ENCODE measurements at regions not wholly inside any gene's neighbourhood (a gene's known extent, or its start where the extent isn't known, plus 50 kb on each side); places are given as distances from the start of the nearest gene placed in this dataset.

DNA sequence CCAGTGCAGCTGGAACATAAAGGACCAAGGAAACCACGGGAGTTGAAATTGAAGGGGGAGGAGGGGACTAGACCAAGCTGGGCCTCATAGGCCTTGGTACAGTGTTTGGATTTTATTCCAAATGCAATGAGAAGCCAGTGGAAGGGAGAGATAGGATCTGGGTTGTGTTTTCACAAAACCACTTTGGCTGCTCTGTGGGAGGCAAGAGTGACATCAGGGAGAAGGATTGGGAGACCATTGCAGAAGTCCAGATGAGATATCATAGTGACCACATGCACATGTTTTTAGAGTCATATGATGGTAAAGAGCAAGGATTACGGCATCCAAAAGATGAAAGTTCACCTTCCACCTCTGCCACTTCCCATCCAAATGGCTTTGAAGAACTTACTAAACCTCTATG lies 210.2 kb downstream of the PAX3 start:
- H3K9ac ChIP-seq (ENCODE audit: low read depth, low read length) = no peak overlapping the region
- no peaks in the 10 kb centered on the region for H3K9me3 ChIP-seq (ENCODE audit: control insufficient read depth, insufficient read depth, low read length)
- no peaks in the 10 kb centered on the region for H3K36me3 ChIP-seq (ENCODE audit: insufficient read depth, low read length)
- no peaks in the 10 kb centered on the region for H3K4me1 ChIP-seq (ENCODE audit: insufficient read depth, low read length)

DNA sequence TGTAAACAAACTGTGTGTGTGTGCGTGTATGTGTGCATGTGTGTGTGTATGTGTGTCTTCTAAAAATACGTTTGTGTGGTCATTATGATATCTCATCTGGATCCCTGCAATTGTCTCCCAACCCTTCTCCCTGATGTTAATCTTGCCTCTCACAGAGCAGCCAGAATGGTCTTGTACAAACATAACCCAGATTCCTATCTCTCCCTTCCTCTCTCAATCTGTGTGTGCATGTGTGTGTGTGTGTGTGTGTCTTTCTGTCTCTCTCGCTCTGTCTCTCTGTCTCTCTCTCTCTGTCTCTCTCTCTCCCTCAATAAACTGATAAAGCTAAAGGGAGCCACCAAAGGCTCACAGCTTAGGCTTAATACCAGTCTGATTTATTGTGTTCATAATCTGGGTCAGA lies 210.8 kb downstream of the PAX3 start:
- Histone ChIP-seq H3K9ac (ENCODE audit: low read depth, low read length) (no peak overlapping the region), H3K36me3 (ENCODE audit: insufficient read depth, low read length) (no peaks in the 10 kb centered on the region), H3K4me1 (ENCODE audit: insufficient read depth, low read length) (no peaks in the 10 kb centered on the region), H3K9me3 (ENCODE audit: control insufficient read depth, insufficient read depth, low read length) (no peaks in the 10 kb centered on the region)

DNA sequence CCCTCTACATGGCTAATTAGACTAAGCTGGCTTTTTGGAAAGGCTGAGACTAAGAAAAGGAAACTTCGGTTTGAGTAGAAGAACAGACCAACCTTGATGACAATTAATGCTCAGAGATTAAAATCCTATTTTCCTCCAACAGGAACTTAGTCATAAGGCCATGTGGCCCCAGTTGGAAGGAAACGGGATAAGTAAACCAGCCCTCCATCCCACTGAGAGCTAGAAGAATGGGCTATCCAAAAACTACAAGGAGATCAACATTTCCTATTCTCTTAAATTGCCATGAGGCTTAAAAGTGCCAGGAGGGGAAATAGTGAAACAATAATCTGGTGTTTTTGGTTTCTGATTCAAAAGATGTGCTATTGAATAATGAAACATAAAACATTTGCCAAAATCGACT lies 216.6 kb downstream of the PAX3 start:
- no peaks in the 10 kb centered on the region for H3K4me1 ChIP-seq (ENCODE audit: insufficient read depth, low read length)
- H3K9me3 ChIP-seq (ENCODE audit: control insufficient read depth, insufficient read depth, low read length) = no peaks in the 10 kb centered on the region
- no peak overlapping the region for H3K9ac ChIP-seq (ENCODE audit: low read depth, low read length)
- H3K36me3 ChIP-seq (ENCODE audit: insufficient read depth, low read length) = no peaks in the 10 kb centered on the region

DNA sequence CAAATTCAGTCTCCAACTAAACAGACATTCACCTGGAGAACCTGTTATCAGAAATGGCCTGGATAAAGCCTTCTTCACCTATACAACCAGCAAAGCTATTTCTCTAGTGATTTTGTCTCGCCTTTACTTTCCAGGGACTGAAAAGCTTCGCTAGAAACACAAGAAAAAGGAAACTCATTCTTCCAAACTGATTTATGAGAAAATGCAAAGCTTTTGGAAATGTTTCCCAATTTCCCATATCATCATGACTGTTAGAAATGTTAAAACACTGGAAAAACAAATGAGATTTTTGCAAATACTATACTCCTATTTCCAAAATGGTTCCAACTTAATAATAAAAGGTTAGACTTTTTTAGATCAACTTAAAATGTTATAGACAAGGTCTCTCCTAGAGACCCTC lies 218.7 kb downstream of the PAX3 start:
- no peak overlapping the region for H3K9ac ChIP-seq (ENCODE audit: low read depth, low read length)
- no peaks in the 10 kb centered on the region for H3K9me3 ChIP-seq (ENCODE audit: control insufficient read depth, insufficient read depth, low read length)
- no peaks in the 10 kb centered on the region for H3K36me3 ChIP-seq (ENCODE audit: insufficient read depth, low read length)
- no peaks in the 10 kb centered on the region for H3K4me1 ChIP-seq (ENCODE audit: insufficient read depth, low read length)

DNA sequence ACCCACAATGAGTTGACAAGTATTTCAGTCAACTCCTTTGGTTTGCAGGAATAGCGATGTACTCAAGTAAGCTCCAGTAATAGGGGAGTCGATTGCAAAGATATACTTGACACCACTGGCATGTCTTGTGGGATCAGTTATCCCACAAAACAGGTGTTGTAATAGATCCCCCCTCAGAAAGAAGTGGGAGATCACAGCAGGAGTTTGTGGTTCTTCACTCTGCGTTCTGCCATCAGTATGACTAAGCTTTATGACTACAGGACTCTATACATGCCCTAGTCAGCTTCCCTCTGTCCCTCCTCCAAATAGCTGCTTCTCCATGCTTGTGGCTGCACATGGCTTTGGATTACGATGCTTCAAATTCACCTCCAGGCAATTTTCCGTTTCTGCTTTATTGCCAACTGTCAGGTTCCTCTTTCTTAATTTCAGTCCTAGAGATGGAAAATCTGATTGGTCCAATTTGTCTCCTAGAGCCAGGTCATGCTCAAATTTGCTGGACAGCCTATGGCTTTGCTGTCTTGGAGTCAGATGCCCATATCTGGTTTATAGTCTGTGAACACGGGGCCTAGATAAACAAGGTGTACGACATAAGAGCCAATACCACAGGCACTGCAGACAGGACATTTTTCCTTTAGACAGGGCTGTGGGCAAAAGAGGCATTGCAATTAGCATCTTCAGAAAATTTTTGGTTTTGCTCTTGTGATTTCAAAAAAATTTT lies 221.7 kb downstream of the PAX3 start:
- no peaks in the 10 kb centered on the region for H3K36me3 ChIP-seq (ENCODE audit: insufficient read depth, low read length)
- H3K4me1 ChIP-seq (ENCODE audit: insufficient read depth, low read length) = peaks cover 7% of the 10 kb centered on the region; the same call in 1 of the 2 replicates
- no peaks in the 10 kb centered on the region for H3K9me3 ChIP-seq (ENCODE audit: control insufficient read depth, insufficient read depth, low read length)
- H3K9ac ChIP-seq (ENCODE audit: low read depth, low read length) = no peak overlapping the region

DNA sequence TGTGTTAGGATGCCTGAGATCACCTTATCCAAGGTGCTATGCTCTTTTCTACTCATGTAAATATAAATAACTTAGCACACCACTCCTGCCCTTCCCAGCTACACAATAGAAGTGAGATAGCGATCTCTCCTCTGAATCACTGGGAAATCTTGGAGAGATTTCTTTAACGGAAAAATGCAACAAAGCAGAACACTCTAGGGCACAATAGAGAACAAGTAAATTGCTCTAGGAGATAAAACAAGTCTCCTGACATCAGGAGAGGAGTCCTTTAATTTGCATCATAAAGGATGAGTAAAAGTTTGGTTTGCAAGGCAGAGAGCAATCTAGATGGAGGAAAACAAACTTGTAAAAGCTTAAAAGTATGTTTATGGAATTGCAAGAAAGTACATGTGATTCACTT lies 224.1 kb downstream of the PAX3 start:
- no peak overlapping the region for H3K9ac ChIP-seq (ENCODE audit: low read depth, low read length)
- H3K4me1 ChIP-seq (ENCODE audit: insufficient read depth, low read length) = peaks cover 7% of the 10 kb centered on the region; the same call in 1 of the 2 replicates
- no peaks in the 10 kb centered on the region; the same call in 1 of the 2 replicates for H3K9me3 ChIP-seq (ENCODE audit: control insufficient read depth, insufficient read depth, low read length)
- H3K36me3 ChIP-seq (ENCODE audit: insufficient read depth, low read length) = no peaks in the 10 kb centered on the region

DNA sequence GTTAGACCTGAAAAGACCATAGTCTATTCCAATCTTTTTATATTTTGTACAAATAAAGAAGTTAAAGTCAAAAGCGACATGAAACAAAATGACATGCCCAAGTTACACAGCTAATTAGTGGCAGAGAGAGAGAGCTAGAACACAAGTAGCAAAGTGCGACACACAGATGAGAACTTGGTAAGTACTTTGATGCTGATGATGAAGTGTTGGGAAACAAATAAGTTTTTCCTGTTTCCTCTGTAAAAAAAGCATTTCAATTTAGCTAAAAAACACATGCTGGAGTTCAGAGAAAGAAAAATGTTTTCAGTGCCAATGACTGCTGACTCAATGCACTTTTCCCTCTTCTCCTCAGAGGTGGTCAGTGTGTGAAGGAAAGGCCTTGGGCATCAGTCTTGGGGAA lies 226.9 kb downstream of the PAX3 start:
- H3K36me3 ChIP-seq (ENCODE audit: insufficient read depth, low read length) = no peaks in the 10 kb centered on the region
- peaks cover 4% of the 10 kb centered on the region for H3K9me3 ChIP-seq (ENCODE audit: control insufficient read depth, insufficient read depth, low read length)
- H3K9ac ChIP-seq (ENCODE audit: low read depth, low read length) = no peak overlapping the region
- peaks cover 7% of the 10 kb centered on the region; the same call in 1 of the 2 replicates for H3K4me1 ChIP-seq (ENCODE audit: insufficient read depth, low read length)

DNA sequence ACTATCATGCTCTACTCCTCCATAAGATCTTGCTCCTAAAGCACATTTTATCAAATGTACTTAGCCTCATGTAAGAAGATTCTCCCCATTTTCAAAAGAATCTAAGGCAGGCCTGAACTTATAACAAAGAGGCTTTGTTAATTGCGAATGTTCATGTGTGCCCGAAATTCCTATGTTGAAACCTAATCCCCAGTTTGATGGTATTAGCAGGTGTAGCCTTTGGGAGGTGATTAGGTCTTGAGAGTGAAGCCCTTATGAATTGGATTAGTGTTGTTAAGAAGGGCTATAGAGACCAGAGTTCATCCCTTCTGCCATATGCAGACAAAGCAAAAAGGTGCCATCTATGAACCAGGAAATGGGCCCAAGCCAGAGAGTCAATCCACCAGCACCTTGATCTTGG lies 234.5 kb downstream of the PAX3 start:
- Histone ChIP-seq H3K9me3 (ENCODE audit: control insufficient read depth, insufficient read depth, low read length) (peaks cover 4% of the 10 kb centered on the region), H3K36me3 (ENCODE audit: insufficient read depth, low read length) (no peaks in the 10 kb centered on the region), H3K9ac (ENCODE audit: low read depth, low read length) (no peak overlapping the region), H3K4me1 (ENCODE audit: insufficient read depth, low read length) (no peaks in the 10 kb centered on the region)

DNA sequence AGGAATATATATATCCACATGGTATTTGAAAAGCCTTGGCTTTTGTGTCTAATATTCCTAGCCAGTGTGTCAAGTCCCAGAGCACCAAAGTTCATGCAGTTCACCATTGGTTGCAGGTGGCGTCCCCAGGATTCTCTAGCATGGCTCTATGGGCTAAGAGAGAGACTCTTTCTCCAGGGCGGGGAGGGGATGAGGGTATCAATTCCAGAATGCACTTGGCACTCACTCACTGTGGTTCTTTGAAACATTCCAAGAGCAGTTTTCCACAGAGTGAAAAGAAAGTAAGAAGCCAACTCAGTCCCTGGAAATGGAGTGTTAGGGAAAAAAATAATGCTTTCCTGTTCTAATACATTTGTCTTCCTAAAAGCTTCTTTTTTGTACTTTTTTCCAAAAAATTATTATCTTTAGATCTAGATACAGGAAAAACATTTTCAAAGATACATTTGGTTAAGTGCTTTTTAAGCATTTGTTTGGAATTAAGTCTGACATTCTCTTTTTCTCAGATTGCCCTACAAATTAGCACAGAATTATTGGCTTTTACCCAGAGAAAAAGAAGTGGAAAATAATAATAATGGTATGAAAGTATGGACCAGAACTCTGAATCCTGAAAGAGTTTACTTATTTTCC lies 239.9 kb downstream of the PAX3 start:
- H3K4me1 ChIP-seq (ENCODE audit: insufficient read depth, low read length) = no peaks in the 10 kb centered on the region
- H3K9me3 ChIP-seq (ENCODE audit: control insufficient read depth, insufficient read depth, low read length) = no peaks in the 10 kb centered on the region
- H3K9ac ChIP-seq (ENCODE audit: low read depth, low read length) = no peak overlapping the region
- H3K36me3 ChIP-seq (ENCODE audit: insufficient read depth, low read length) = no peaks in the 10 kb centered on the region

DNA sequence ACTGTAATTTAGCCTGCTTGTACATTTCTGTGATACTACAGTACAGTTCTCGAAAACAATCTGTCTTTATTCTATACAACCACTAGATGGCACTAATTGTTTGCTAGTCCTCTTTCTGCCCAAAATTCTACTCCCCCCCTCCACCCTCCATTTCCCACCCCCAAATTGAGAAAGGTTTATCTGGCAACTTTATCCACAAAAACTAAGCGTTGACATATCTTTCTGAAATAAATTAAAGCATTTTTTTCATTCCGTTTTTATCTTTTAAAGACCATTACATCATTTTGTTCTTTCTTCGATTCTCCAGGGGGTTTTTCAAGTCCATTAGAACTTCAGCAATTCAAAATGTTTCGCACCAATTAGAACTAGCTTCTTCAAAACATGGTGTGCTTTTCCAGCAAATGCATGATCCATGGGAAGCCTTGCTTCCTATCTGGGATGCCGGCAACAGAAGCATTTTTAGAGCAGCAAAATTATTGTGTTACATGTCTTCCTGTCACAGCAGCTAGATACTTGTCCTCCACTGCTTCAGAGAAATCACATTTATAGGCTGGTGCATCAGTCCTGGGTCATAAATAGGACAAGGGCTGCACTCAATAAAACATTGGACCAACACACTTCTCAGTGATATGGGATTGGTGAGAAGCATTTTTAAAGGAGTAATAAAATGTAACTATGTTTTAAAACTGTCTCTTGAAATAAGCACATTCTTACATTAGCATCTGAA lies 241.3 kb downstream of the PAX3 start:
- Histone ChIP-seq H3K4me1 (ENCODE audit: insufficient read depth, low read length) (peaks cover 6% of the 10 kb centered on the region; the same call in 1 of the 2 replicates), H3K36me3 (ENCODE audit: insufficient read depth, low read length) (no peaks in the 10 kb centered on the region), H3K9ac (ENCODE audit: low read depth, low read length) (no peak overlapping the region), H3K9me3 (ENCODE audit: control insufficient read depth, insufficient read depth, low read length) (no peaks in the 10 kb centered on the region)

DNA sequence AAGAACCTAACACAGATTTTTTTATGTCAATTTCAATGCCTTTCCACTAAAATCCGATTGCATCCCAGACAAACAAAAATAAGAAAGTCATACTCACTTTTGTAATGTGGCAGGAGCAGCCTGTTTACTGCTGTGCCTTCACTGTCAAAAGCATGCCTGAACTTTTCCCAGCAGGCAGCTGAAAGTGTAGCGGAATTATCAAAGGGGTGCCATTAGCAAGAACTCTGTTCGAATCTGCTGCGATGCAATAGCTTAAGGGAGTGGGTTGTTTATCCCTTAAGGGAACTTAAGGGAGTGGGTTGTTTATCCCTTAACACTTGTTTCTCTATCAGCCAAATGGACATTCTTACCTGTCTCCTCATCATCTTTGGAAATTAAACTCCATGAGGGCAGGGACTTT lies 243.5 kb downstream of the PAX3 start:
- Histone ChIP-seq H3K9me3 (ENCODE audit: control insufficient read depth, insufficient read depth, low read length) (no peaks in the 10 kb centered on the region), H3K36me3 (ENCODE audit: insufficient read depth, low read length) (no peaks in the 10 kb centered on the region), H3K9ac (ENCODE audit: low read depth, low read length) (no peak overlapping the region)

DNA sequence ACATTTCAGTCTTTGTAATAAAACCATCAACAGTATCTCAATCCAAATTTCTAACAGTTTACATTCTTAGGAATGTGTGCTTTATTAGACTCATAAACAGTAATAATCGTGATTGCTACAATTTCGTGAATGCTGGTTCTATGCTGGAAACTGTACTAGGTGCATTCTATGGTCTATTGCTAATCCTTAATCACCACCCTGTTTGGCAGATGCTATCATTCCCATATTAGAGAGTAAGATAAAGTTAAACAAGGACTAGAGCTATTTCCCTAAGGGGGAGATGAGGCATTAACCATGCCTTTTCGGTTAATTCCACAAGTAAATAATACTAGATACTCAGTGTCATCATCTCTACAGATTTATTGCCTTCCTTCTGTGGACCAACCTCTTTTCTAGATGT lies 244.0 kb downstream of the PAX3 start:
- Histone ChIP-seq H3K9ac (ENCODE audit: low read depth, low read length) (no peak overlapping the region), H3K4me1 (ENCODE audit: insufficient read depth, low read length) (peaks cover 6% of the 10 kb centered on the region; the same call in 1 of the 2 replicates), H3K9me3 (ENCODE audit: control insufficient read depth, insufficient read depth, low read length) (no peaks in the 10 kb centered on the region), H3K36me3 (ENCODE audit: insufficient read depth, low read length) (no peaks in the 10 kb centered on the region)

More for the DNA sequence above, 243.5 kb downstream of the PAX3 start:
- H3K4me1 ChIP-seq (ENCODE audit: insufficient read depth, low read length) = peaks cover 6% of the 10 kb centered on the region; the same call in 1 of the 2 replicates

DNA sequence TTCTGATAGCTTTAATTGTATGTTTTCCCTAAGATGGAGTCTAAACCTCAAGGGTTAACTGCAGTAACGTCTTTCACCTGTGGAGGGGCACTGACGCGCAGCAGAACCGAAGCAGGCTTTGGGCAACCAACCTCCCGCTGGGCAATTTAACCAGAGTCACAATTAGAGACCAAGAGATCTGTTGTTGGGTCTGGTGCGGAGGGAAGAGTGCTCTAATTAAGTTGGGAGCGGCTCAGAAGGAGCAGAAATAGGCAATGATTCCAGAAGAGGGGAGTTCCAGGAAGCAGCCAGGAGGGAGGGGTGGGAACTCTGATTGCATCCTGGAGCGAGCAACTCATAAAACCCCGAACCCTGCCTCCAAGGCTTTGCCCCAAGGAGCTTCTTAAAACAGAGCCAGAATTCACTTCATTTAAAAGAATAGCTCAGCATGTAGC lies 245.8 kb downstream of the PAX3 start:
- Histone ChIP-seq H3K4me1 (ENCODE audit: insufficient read depth, low read length) (peaks cover 6% of the 10 kb centered on the region; the same call in 1 of the 2 replicates), H3K9me3 (ENCODE audit: control insufficient read depth, insufficient read depth, low read length) (no peaks in the 10 kb centered on the region), H3K9ac (ENCODE audit: low read depth, low read length) (no peak overlapping the region), H3K36me3 (ENCODE audit: insufficient read depth, low read length) (no peaks in the 10 kb centered on the region)

DNA sequence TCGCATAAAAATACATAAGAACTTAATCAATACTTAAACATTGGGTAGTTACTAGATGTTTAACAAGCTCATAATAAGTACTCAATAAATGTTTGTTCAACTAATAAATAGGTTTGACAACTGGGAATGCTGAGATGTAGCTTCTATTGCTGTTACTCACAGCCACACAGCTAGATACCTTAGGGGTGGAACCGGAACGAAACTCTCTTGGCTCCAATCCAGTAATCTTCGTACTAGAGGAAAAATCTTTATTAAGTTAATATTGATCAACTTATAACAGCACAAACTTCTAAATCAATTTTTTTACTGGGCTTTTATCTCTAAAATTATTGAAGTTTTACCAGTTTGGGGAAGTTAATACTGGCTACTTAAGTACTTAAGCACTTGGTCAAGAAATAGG lies 247.8 kb downstream of the PAX3 start:
- H3K36me3 ChIP-seq (ENCODE audit: insufficient read depth, low read length) = no peaks in the 10 kb centered on the region
- H3K4me1 ChIP-seq (ENCODE audit: insufficient read depth, low read length) = peaks cover 6% of the 10 kb centered on the region; the same call in 1 of the 2 replicates
- H3K9ac ChIP-seq (ENCODE audit: low read depth, low read length) = no peak overlapping the region
- H3K9me3 ChIP-seq (ENCODE audit: control insufficient read depth, insufficient read depth, low read length) = no peaks in the 10 kb centered on the region
